Pancreas (tissue), 10 donors: ENCODE measurements at regions not wholly inside any gene's neighbourhood (a gene's known extent, or its start where the extent isn't known, plus 50 kb on each side); places are given as distances from the start of the nearest gene placed in this dataset.

Experiments used
- ATAC-seq, 4 donors: fragments of 200-7000 bp; cut with Tn5 transposase; one replicate each; pipeline versions ENCODE4 v1.8.0 to v1.9.1; 2020; ENCODE audit warnings: mild to moderate bottlenecking in 4 of 4, moderate library complexity in 4 of 4
- DNase-seq, 6 donors: peaks; one replicate each; pipeline ENCODE4 v3.0.0-alpha.2; 2020
- FAIRE-seq: peaks from 2 replicates; lab custom pipeline; 2012; peaks lifted over from hg19 to GRCh38; lab: Jason Lieb, UNC
- H3K27ac ChIP-seq, 4 donors: fragments of 200-600 bp; sonication (generic); 1 replicate in 3 of 4; 2 replicates in 1 of 4; pipeline versions ENCODE4 v1.5.0 to v1.8.0; 2020
- H3K27me3 ChIP-seq, 4 donors: fragments of 200-600 bp; one replicate each; pipeline ENCODE4 v1.8.0; 2021
- H3K36me3 ChIP-seq, 3 donors: fragments of 200-600 bp; sonication (generic) in 1 of 3; one replicate each; pipeline versions ENCODE4 v1.5.0 to v1.8.0; 2020 to 2021
- H3K4me1 ChIP-seq, 3 donors: fragments of 200-600 bp; one replicate each; pipeline ENCODE4 v1.8.0; 2021
- H3K4me3 ChIP-seq, 4 donors: fragments of 200-600 bp; sonication (generic) in 2 of 4; one replicate each; pipeline versions ENCODE4 v1.5.0 to v1.8.0; 2020 to 2021
- H3K9me3 ChIP-seq, 4 donors: fragments of 200-600 bp; one replicate each; pipeline ENCODE4 v1.8.0; 2021
- WGBS, 2 donors: extraction: QIAGEN DNeasy Blood & Tissue Kit; methylation state at CpG; one replicate each; pipeline ENCODE4 v1.1.7; 2013; 5-methylcytosine and 5-hydroxymethylcytosine counted together
- intact Hi-C, 3 donors: fragments of 100-400 bp; cut with DNase I; formaldehyde crosslinking; loops; one replicate each; pipeline versions ENCODE4 v1.11.1 to v1.14.2; 2022
- TF ChIP-seq, protein P1 (sequence below), 4 donors: fragments of 200-600 bp; sonication (generic) in 3 of 4; IDR thresholded peaks; one replicate each; pipeline versions ENCODE4 v1.5.0 to v1.8.0; 2021; ENCODE audit warnings: antibody characterized with exemption in 4 of 4
- donor health status: healthy with polysubstance abuse.
- donor health status: DM: no; HTN: no; CAD: no; lungs with moderate emphysema.
- donor health status: DM: no; HTN: no; CAD: no.
- donor health status: control.
- donor health status: control.
- donor health status: Bipolar disorder and iron deficiency.
- donor health status: DM: yes; HTN: yes; CAD: no.
- donor health status: DM: no; HTN: no; CAD: no.
- donor health status: DM: no; HTN: no; CAD: no.
- donor health status: DM: yes; HTN: yes; CAD: no.

DNA sequence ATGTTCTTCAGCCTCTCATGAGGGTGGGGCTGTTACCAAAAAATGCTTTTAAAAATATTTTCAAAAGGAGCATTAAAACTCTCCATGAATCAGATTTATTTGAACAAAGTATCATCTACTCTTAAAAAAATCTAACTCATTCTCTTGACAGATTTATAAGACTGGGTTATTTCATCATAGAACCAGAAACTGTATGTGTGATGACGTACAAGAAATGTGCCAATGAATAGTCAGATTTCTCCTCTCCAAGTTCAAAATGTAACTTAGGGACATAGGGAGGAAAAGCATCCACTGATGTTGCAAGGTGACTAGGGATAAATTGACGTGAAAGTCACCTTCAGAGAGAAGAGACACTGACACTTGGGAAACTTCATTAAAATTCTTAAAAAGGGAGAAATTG, 89.1 kb upstream of the CLNK start:
- no peaks in the 10 kb centered on the region for H3K9me3 ChIP-seq
- DNase-seq = no peak
- intact Hi-C loops = no loop called here
- H3K36me3 ChIP-seq = no peaks in the 10 kb centered on the region
- no peaks in the 10 kb centered on the region for H3K27me3 ChIP-seq
- TF ChIP-seq, protein P1, sequence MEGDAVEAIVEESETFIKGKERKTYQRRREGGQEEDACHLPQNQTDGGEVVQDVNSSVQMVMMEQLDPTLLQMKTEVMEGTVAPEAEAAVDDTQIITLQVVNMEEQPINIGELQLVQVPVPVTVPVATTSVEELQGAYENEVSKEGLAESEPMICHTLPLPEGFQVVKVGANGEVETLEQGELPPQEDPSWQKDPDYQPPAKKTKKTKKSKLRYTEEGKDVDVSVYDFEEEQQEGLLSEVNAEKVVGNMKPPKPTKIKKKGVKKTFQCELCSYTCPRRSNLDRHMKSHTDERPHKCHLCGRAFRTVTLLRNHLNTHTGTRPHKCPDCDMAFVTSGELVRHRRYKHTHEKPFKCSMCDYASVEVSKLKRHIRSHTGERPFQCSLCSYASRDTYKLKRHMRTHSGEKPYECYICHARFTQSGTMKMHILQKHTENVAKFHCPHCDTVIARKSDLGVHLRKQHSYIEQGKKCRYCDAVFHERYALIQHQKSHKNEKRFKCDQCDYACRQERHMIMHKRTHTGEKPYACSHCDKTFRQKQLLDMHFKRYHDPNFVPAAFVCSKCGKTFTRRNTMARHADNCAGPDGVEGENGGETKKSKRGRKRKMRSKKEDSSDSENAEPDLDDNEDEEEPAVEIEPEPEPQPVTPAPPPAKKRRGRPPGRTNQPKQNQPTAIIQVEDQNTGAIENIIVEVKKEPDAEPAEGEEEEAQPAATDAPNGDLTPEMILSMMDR (IDR thresholded peaks at IDR 0.05) = no peak
- no peak for FAIRE-seq
- no peak overlapping the region for H3K4me3 ChIP-seq
- H3K27ac ChIP-seq = no peak overlapping the region
- ATAC-seq = no peak
- WGBS, 2 donors = 56 to 60% methylated on average over 2 of the region's 2 CpGs
- no peaks in the 10 kb centered on the region for H3K4me1 ChIP-seq

DNA sequence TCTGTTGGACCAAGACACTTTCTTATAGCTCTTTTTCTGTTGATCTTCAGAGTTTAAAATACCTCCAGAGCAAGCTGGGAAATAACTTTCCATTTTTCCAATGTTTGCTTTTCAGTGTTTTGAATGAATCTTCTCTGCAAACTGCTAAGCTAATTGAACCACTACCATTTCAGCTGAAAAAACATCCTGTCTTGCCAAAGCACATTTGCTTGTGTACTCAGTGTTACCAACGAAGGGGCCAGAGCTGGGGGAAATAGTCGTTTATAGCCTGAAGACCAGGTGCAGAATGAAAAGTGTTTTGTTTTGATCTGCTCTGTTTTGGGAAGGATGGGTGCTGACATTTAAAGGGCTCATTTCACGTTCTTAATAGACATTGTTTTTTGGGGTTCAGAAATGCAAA, 88.4 kb upstream of the CLNK start:
- no peak overlapping the region for H3K4me3 ChIP-seq
- FAIRE-seq (no peak), DNase-seq (no peak), ATAC-seq (peak in 1 of 4 donors; percentile 50)
- intact Hi-C loops = no loop called here
- no peak overlapping the region for H3K27ac ChIP-seq
- TF ChIP-seq, protein P1 (IDR thresholded peaks at IDR 0.05) = no peak
- no peaks in the 10 kb centered on the region for H3K27me3 ChIP-seq
- WGBS, 2 donors = 29 to 36% methylated on average over 3 of the region's 3 CpGs
- H3K9me3 ChIP-seq = no peaks in the 10 kb centered on the region
- no peaks in the 10 kb centered on the region for H3K36me3 ChIP-seq
- H3K4me1 ChIP-seq = no peaks in the 10 kb centered on the region

DNA sequence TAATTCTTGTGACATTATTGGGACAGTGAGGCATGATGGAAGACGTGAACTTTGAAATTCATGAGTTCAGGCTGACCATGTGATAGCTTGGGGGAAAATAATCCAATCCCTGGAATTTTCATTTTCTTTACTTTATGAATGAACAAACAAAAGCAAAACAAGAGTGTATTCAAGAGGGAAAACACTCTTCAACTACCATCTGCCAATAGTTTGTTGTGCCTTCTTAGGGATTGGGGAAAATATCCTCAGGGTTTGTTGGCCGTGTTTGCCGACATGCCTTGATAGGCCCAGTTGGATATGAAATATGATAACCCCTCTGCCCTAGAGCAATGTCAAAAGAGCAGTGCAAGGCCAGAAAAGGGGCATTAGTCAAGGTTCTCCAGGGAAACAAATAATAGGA, 80.8 kb upstream of the CLNK start:
- FAIRE-seq = no peak
- H3K4me3 ChIP-seq = no peak overlapping the region
- no peaks in the 10 kb centered on the region for H3K9me3 ChIP-seq
- intact Hi-C loops = no loop called here
- 55 to 56% methylated on average over 3 of the region's 3 CpGs for WGBS, 2 donors
- DNase-seq = no peak
- no peak overlapping the region for H3K27ac ChIP-seq
- TF ChIP-seq, protein P1 (IDR thresholded peaks at IDR 0.05) = no peak
- no peak for ATAC-seq
- no peaks in the 10 kb centered on the region for H3K27me3 ChIP-seq
- H3K36me3 ChIP-seq = no peaks in the 10 kb centered on the region
- H3K4me1 ChIP-seq = no peaks in the 10 kb centered on the region

DNA sequence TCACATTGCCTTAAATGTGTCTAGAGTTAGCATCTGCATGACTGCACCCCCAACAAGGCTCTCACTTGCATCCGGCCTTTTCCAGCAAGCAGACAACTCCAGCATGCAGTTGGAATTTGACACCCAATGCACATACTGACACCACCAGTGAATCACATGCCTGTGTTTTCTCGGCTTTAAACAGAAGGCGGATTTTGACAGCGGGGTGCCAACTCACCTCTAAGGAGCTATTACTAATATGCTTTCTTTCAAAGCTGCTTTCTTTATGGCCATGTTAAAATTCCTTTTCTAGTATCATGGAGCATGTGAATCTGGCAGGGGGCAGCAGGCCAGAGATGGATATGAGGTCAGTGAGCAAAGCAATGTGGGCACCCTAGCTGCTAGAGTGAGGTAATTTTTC, 78.0 kb upstream of the CLNK start:
- no peak overlapping the region for H3K4me3 ChIP-seq
- H3K27ac ChIP-seq = no peak overlapping the region
- no peak for DNase-seq
- no peak for ATAC-seq
- H3K36me3 ChIP-seq = no peaks in the 10 kb centered on the region
- no peaks in the 10 kb centered on the region for H3K27me3 ChIP-seq
- TF ChIP-seq, protein P1 (IDR thresholded peaks at IDR 0.05) = no peak
- H3K9me3 ChIP-seq = no peaks in the 10 kb centered on the region
- WGBS, 2 donors = 50 to 56% methylated on average over 4 of the region's 4 CpGs
- intact Hi-C loops = no loop called here
- H3K4me1 ChIP-seq = no peaks in the 10 kb centered on the region
- FAIRE-seq = no peak

DNA sequence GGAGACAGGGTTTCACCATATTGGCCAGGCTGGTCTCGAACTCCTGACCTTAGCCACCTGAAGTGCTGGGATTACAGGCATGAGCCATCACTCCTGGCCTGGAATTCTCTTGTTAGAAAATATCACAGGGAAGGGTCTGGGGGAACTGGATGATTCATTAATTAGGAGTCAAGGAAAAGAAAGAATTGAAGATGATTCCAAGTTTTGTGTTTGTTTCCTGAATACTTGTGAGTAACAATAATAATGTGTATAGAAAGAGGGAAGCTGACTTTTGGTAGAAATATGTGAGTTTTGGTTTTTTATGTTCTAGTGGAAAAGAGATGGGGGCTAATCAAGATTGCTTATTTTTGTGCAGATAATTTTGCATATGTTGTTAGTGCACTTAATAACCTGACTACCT, 77.3 kb upstream of the CLNK start:
- H3K4me3 ChIP-seq = no peak overlapping the region
- no peak for FAIRE-seq
- WGBS, 2 donors = 50 to 53% methylated on average over 1 of the region's 1 CpG

More for the DNA sequence above, 77.3 kb upstream of the CLNK start:
- Histone ChIP-seq H3K36me3 (no peaks in the 10 kb centered on the region), H3K9me3 (no peaks in the 10 kb centered on the region), H3K27ac (no peak overlapping the region), H3K4me1 (no peaks in the 10 kb centered on the region), H3K27me3 (no peaks in the 10 kb centered on the region)
- ATAC-seq (no peak), DNase-seq (no peak)
- TF ChIP-seq, protein P1 (IDR thresholded peaks at IDR 0.05) = no peak
- intact Hi-C loops = no loop called here
